HCT116 (cell line): ENCODE measurements at regions not wholly inside any gene's neighbourhood (a gene's known extent, or its start where the extent isn't known, plus 50 kb on each side); places are given as distances from the start of the nearest gene placed in this dataset.
"Not testable (repeated sequence)": the region's sequence is repeated elsewhere in the genome, so short reads cannot be mapped to it uniquely, and the experiment has no call there.

ENCODE experiments used
- CTCF ChIP-seq, 3 experiments: fragments of 200-600 bp in 1 of 3; sonication (generic) in 1 of 3; IDR thresholded peaks in 2 of 3; conservative IDR thresholded peaks in 1 of 3; 2 replicates each; pipeline ENCODE4 v1.5.1; 2012 to 2017; ENCODE audit warnings: low read depth in 2 of 3, low read length in 2 of 3, antibody characterized with exemption in 1 of 3, borderline replicate concordance in 1 of 3, control low read depth in 1 of 3, mild to moderate bottlenecking in 1 of 3, mixed read lengths in 1 of 3, mixed run types in 1 of 3, moderate library complexity in 1 of 3; ENCODE audit not compliant: insufficient read depth in 1 of 3
- EZH2 ChIP-seq: fragments of 200-600 bp; sonication (generic); IDR thresholded peaks from 2 replicates; pipeline ENCODE4 v1.6.1; 2017; ENCODE audit warnings: antibody characterized with exemption, mixed run types
- POLR2AphosphoS5 ChIP-seq: IDR thresholded peaks from 2 replicates; pipeline ENCODE4 v1.6.1; 2011; ENCODE audit warnings: mild to moderate bottlenecking, low read depth, low read length, moderate library complexity
- ZBTB33 ChIP-seq: IDR thresholded peaks from 2 replicates; pipeline ENCODE4 v1.6.1; 2011; ENCODE audit warnings: mild to moderate bottlenecking, low read length, moderate library complexity; ENCODE audit not compliant: insufficient replicate concordance; ENCODE audit errors: extremely low read depth

GRCh38 chr6:128575254-128575653 is 54.9 kb upstream of the PTPRK start:
- not testable (repeated sequence) for TF ChIP-seq EZH2; CTCF (IDR thresholded peaks at IDR 0.05 in 2 of 3, conservative IDR thresholded peaks at IDR 0.05 in 1 of 3; ENCODE audit: borderline replicate concordance in 1 of 3, insufficient read depth in 1 of 3, low read depth in 2 of 3, low read length in 2 of 3); ZBTB33; POLR2AphosphoS5
